ENCODE measurements at regions not wholly inside any gene's neighbourhood (a gene's known extent, or its start where the extent isn't known, plus 50 kb on each side); places are given as distances from the start of the nearest gene placed in this dataset.

GRCh38 chr2:151083856-151084795 lies 177.5 kb downstream of the RBM43 start:
- Histone ChIP-seq H3K36me3 (replicated peaks; ENCODE audit: control insufficient read depth, insufficient read depth, low read length) (no peaks in the 10 kb centered on the region), H3K27me3 (ENCODE audit: control insufficient read depth, insufficient read depth, low read length) (no peaks in the 10 kb centered on the region), H3K4me3 (ENCODE audit: insufficient read depth, low read depth, low read length) (no peak overlapping the region)
- no peak for DNase-seq

GRCh38 chr2:151078889-151079288 lies 182.8 kb downstream of the RBM43 start:
- Histone ChIP-seq H3K27me3 (ENCODE audit: control insufficient read depth, insufficient read depth, low read length) (no peaks in the 10 kb centered on the region), H3K36me3 (replicated peaks; ENCODE audit: control insufficient read depth, insufficient read depth, low read length) (no peaks in the 10 kb centered on the region), H3K4me3 (ENCODE audit: insufficient read depth, low read depth, low read length) (no peak overlapping the region)
- DNase-seq, result no peak

GRCh38 chr2:151071906-151072305 lies 189.8 kb downstream of the RBM43 start:
- H3K36me3 ChIP-seq (replicated peaks; ENCODE audit: control insufficient read depth, insufficient read depth, low read length), result no peaks in the 10 kb centered on the region
- no peak overlapping the region for H3K4me3 ChIP-seq (ENCODE audit: insufficient read depth, low read depth, low read length)
- no peaks in the 10 kb centered on the region for H3K27me3 ChIP-seq (ENCODE audit: control insufficient read depth, insufficient read depth, low read length)
- DNase-seq, result no peak

- Histone ChIP-seq H3K36me3 (replicated peaks; ENCODE audit: control insufficient read depth, insufficient read depth, low read length) (no peaks in the 10 kb centered on the region), H3K27me3 (ENCODE audit: control insufficient read depth, insufficient read depth, low read length) (no peaks in the 10 kb centered on the region), H3K4me3 (ENCODE audit: insufficient read depth, low read depth, low read length) (no peak overlapping the region)
- DNase-seq, result peak; percentile 12
Observed at GRCh38 chr2:151071382-151071781, 190.3 kb downstream of the RBM43 start.

GRCh38 chr2:151070253-151070652 lies 191.4 kb downstream of the RBM43 start:
- H3K27me3 ChIP-seq (ENCODE audit: control insufficient read depth, insufficient read depth, low read length), result no peaks in the 10 kb centered on the region
- no peak for DNase-seq
- no peaks in the 10 kb centered on the region for H3K36me3 ChIP-seq (replicated peaks; ENCODE audit: control insufficient read depth, insufficient read depth, low read length)
- H3K4me3 ChIP-seq (ENCODE audit: insufficient read depth, low read depth, low read length), result no peak overlapping the region

GRCh38 chr2:151067658-151068369 lies 193.8 kb downstream of the RBM43 start:
- no peak for DNase-seq
- Histone ChIP-seq H3K36me3 (replicated peaks; ENCODE audit: control insufficient read depth, insufficient read depth, low read length) (no peaks in the 10 kb centered on the region), H3K27me3 (ENCODE audit: control insufficient read depth, insufficient read depth, low read length) (no peaks in the 10 kb centered on the region), H3K4me3 (ENCODE audit: insufficient read depth, low read depth, low read length) (no peak overlapping the region)

GRCh38 chr2:151063271-151063670 lies 198.4 kb downstream of the RBM43 start:
- DNase-seq, result no peak
- Histone ChIP-seq H3K36me3 (replicated peaks; ENCODE audit: control insufficient read depth, insufficient read depth, low read length) (no peaks in the 10 kb centered on the region), H3K27me3 (ENCODE audit: control insufficient read depth, insufficient read depth, low read length) (no peaks in the 10 kb centered on the region), H3K4me3 (ENCODE audit: insufficient read depth, low read depth, low read length) (no peak overlapping the region)

GRCh38 chr2:151060287-151060686 lies 201.4 kb downstream of the RBM43 start:
- no peak overlapping the region for H3K4me3 ChIP-seq (ENCODE audit: insufficient read depth, low read depth, low read length)
- DNase-seq, result no peak
- no peaks in the 10 kb centered on the region for H3K36me3 ChIP-seq (replicated peaks; ENCODE audit: control insufficient read depth, insufficient read depth, low read length)
- no peaks in the 10 kb centered on the region for H3K27me3 ChIP-seq (ENCODE audit: control insufficient read depth, insufficient read depth, low read length)

- Histone ChIP-seq H3K27me3 (ENCODE audit: control insufficient read depth, insufficient read depth, low read length) (no peaks in the 10 kb centered on the region), H3K36me3 (replicated peaks; ENCODE audit: control insufficient read depth, insufficient read depth, low read length) (no peaks in the 10 kb centered on the region), H3K4me3 (ENCODE audit: insufficient read depth, low read depth, low read length) (no peak overlapping the region)
- no peak for DNase-seq
Observed at GRCh38 chr2:151056870-151057269, 204.8 kb downstream of the RBM43 start.

GRCh38 chr2:151053661-151053990 lies 208.0 kb downstream of the RBM43 start:
- H3K27me3 ChIP-seq (ENCODE audit: control insufficient read depth, insufficient read depth, low read length), result no peaks in the 10 kb centered on the region
- no peak overlapping the region for H3K4me3 ChIP-seq (ENCODE audit: insufficient read depth, low read depth, low read length)
- no peaks in the 10 kb centered on the region for H3K36me3 ChIP-seq (replicated peaks; ENCODE audit: control insufficient read depth, insufficient read depth, low read length)
- DNase-seq, result no peak

GRCh38 chr2:151052850-151053660 lies 208.6 kb downstream of the RBM43 start:
- Histone ChIP-seq H3K4me3 (ENCODE audit: insufficient read depth, low read depth, low read length) (no peak overlapping the region), H3K27me3 (ENCODE audit: control insufficient read depth, insufficient read depth, low read length) (no peaks in the 10 kb centered on the region), H3K36me3 (replicated peaks; ENCODE audit: control insufficient read depth, insufficient read depth, low read length) (no peaks in the 10 kb centered on the region)
- DNase-seq, result no peak

GRCh38 chr2:151051574-151052220 lies 210.0 kb downstream of the RBM43 start:
- peak; percentile 38 for DNase-seq
- no peaks in the 10 kb centered on the region for H3K36me3 ChIP-seq (replicated peaks; ENCODE audit: control insufficient read depth, insufficient read depth, low read length)

GRCh38 chr2:151049746-151050145 lies 211.9 kb downstream of the RBM43 start:
- DNase-seq, result no peak
- no peaks in the 10 kb centered on the region for H3K27me3 ChIP-seq (ENCODE audit: control insufficient read depth, insufficient read depth, low read length)
- no peaks in the 10 kb centered on the region for H3K36me3 ChIP-seq (replicated peaks; ENCODE audit: control insufficient read depth, insufficient read depth, low read length)
- no peak overlapping the region for H3K4me3 ChIP-seq (ENCODE audit: insufficient read depth, low read depth, low read length)

More at GRCh38 chr2:151051574-151052220, 210.0 kb downstream of the RBM43 start:
- H3K4me3 ChIP-seq (ENCODE audit: insufficient read depth, low read depth, low read length), result no peak overlapping the region
- H3K27me3 ChIP-seq (ENCODE audit: control insufficient read depth, insufficient read depth, low read length), result no peaks in the 10 kb centered on the region

- H3K4me3 ChIP-seq (ENCODE audit: insufficient read depth, low read depth, low read length), result no peak overlapping the region
Observed at GRCh38 chr2:151048331-151049054, 213.2 kb downstream of the RBM43 start.

More at GRCh38 chr2:151048331-151049054, 213.2 kb downstream of the RBM43 start:
- no peaks in the 10 kb centered on the region for H3K27me3 ChIP-seq (ENCODE audit: control insufficient read depth, insufficient read depth, low read length)
- H3K36me3 ChIP-seq (replicated peaks; ENCODE audit: control insufficient read depth, insufficient read depth, low read length), result no peaks in the 10 kb centered on the region
- no peak for DNase-seq

Measured in H7 (cell line).